ENCODE measurements at regions not wholly inside any gene's neighbourhood (a gene's known extent, or its start where the extent isn't known, plus 50 kb on each side); places are given as distances from the start of the nearest gene placed in this dataset.

- no peak for DNase-seq
- in situ Hi-C loops (cut with HindIII; ENCODE audit: low pct_ligation_motif_present, low pct_unique_long_range_greater_than_20kb, low sequenced_read_pairs), result no loop called here
Observed at GRCh38 chr1:164228928-164229327, 330.1 kb upstream of the PBX1 start.

GRCh38 chr1:164233149-164233548 is 325.8 kb upstream of the PBX1 start:
- in situ Hi-C loops (cut with HindIII; ENCODE audit: low pct_ligation_motif_present, low pct_unique_long_range_greater_than_20kb, low sequenced_read_pairs), result no loop called here
- DNase-seq, result no peak

- no peak for DNase-seq
- in situ Hi-C loops (cut with HindIII; ENCODE audit: low pct_ligation_motif_present, low pct_unique_long_range_greater_than_20kb, low sequenced_read_pairs), result no loop called here
Observed at GRCh38 chr1:164240081-164240480, 318.9 kb upstream of the PBX1 start.

GRCh38 chr1:164250365-164250764 is 308.6 kb upstream of the PBX1 start:
- in situ Hi-C loops (cut with HindIII; ENCODE audit: low pct_ligation_motif_present, low pct_unique_long_range_greater_than_20kb, low sequenced_read_pairs), result no loop called here
- no peak for DNase-seq

GRCh38 chr1:164256456-164256855 is 302.5 kb upstream of the PBX1 start:
- in situ Hi-C loops (cut with HindIII; ENCODE audit: low pct_ligation_motif_present, low pct_unique_long_range_greater_than_20kb, low sequenced_read_pairs), result no loop called here
- DNase-seq, result no peak

- in situ Hi-C loops (cut with HindIII; ENCODE audit: low pct_ligation_motif_present, low pct_unique_long_range_greater_than_20kb, low sequenced_read_pairs), result no loop called here
- DNase-seq, result no peak
Observed at GRCh38 chr1:164261691-164262240, 297.2 kb upstream of the PBX1 start.

GRCh38 chr1:164263540-164263939 is 295.4 kb upstream of the PBX1 start:
- in situ Hi-C loops (cut with HindIII; ENCODE audit: low pct_ligation_motif_present, low pct_unique_long_range_greater_than_20kb, low sequenced_read_pairs), result no loop called here
- no peak for DNase-seq

GRCh38 chr1:164265232-164265631 is 293.8 kb upstream of the PBX1 start:
- in situ Hi-C loops (cut with HindIII; ENCODE audit: low pct_ligation_motif_present, low pct_unique_long_range_greater_than_20kb, low sequenced_read_pairs), result no loop called here
- DNase-seq, result no peak

GRCh38 chr1:164272156-164272555 is 286.8 kb upstream of the PBX1 start:
- in situ Hi-C loops (cut with HindIII; ENCODE audit: low pct_ligation_motif_present, low pct_unique_long_range_greater_than_20kb, low sequenced_read_pairs), result no loop called here
- no peak for DNase-seq

- in situ Hi-C loops (cut with HindIII; ENCODE audit: low pct_ligation_motif_present, low pct_unique_long_range_greater_than_20kb, low sequenced_read_pairs), result no loop called here
- no peak for DNase-seq
Observed at GRCh38 chr1:164296172-164296571, 262.8 kb upstream of the PBX1 start.

- no peak for DNase-seq
- in situ Hi-C loops (cut with HindIII; ENCODE audit: low pct_ligation_motif_present, low pct_unique_long_range_greater_than_20kb, low sequenced_read_pairs), result no loop called here
Observed at GRCh38 chr1:164308101-164308500, 250.9 kb upstream of the PBX1 start.

GRCh38 chr1:164310166-164310565 is 248.8 kb upstream of the PBX1 start:
- DNase-seq, result no peak
- in situ Hi-C loops (cut with HindIII; ENCODE audit: low pct_ligation_motif_present, low pct_unique_long_range_greater_than_20kb, low sequenced_read_pairs), result no loop called here

GRCh38 chr1:164311377-164311776 is 247.6 kb upstream of the PBX1 start:
- DNase-seq, result no peak
- in situ Hi-C loops (cut with HindIII; ENCODE audit: low pct_ligation_motif_present, low pct_unique_long_range_greater_than_20kb, low sequenced_read_pairs), result no loop called here

GRCh38 chr1:164320790-164321731 is 237.9 kb upstream of the PBX1 start:
- no peak for DNase-seq

GRCh38 chr1:164325786-164326185 is 233.2 kb upstream of the PBX1 start:
- in situ Hi-C loops (cut with HindIII; ENCODE audit: low pct_ligation_motif_present, low pct_unique_long_range_greater_than_20kb, low sequenced_read_pairs), result no loop called here
- DNase-seq, result no peak

More at GRCh38 chr1:164320790-164321731, 237.9 kb upstream of the PBX1 start:
- in situ Hi-C loops (cut with HindIII; ENCODE audit: low pct_ligation_motif_present, low pct_unique_long_range_greater_than_20kb, low sequenced_read_pairs), result no loop called here

GRCh38 chr1:164333387-164333786 is 225.6 kb upstream of the PBX1 start:
- in situ Hi-C loops (cut with HindIII; ENCODE audit: low pct_ligation_motif_present, low pct_unique_long_range_greater_than_20kb, low sequenced_read_pairs), result no loop called here
- DNase-seq, result no peak

- DNase-seq, result no peak
- in situ Hi-C loops (cut with HindIII; ENCODE audit: low pct_ligation_motif_present, low pct_unique_long_range_greater_than_20kb, low sequenced_read_pairs), result no loop called here
Observed at GRCh38 chr1:164337394-164337793, 221.6 kb upstream of the PBX1 start.

- in situ Hi-C loops (cut with HindIII; ENCODE audit: low pct_ligation_motif_present, low pct_unique_long_range_greater_than_20kb, low sequenced_read_pairs), result no loop called here
- no peak for DNase-seq
Observed at GRCh38 chr1:164337885-164338284, 221.1 kb upstream of the PBX1 start.

- DNase-seq, result no peak
- in situ Hi-C loops (cut with HindIII; ENCODE audit: low pct_ligation_motif_present, low pct_unique_long_range_greater_than_20kb, low sequenced_read_pairs), result no loop called here
Observed at GRCh38 chr1:164343189-164343588, 215.8 kb upstream of the PBX1 start.

- in situ Hi-C loops (cut with HindIII; ENCODE audit: low pct_ligation_motif_present, low pct_unique_long_range_greater_than_20kb, low sequenced_read_pairs), result no loop called here
Observed at GRCh38 chr1:164347980-164348379, 211.0 kb upstream of the PBX1 start.

More at GRCh38 chr1:164347980-164348379, 211.0 kb upstream of the PBX1 start:
- DNase-seq, result no peak
